ENCODE measurements at regions not wholly inside any gene's neighbourhood (a gene's known extent, or its start where the extent isn't known, plus 50 kb on each side); places are given as distances from the start of the nearest gene placed in this dataset.

- TF ChIP-seq, protein P1, sequence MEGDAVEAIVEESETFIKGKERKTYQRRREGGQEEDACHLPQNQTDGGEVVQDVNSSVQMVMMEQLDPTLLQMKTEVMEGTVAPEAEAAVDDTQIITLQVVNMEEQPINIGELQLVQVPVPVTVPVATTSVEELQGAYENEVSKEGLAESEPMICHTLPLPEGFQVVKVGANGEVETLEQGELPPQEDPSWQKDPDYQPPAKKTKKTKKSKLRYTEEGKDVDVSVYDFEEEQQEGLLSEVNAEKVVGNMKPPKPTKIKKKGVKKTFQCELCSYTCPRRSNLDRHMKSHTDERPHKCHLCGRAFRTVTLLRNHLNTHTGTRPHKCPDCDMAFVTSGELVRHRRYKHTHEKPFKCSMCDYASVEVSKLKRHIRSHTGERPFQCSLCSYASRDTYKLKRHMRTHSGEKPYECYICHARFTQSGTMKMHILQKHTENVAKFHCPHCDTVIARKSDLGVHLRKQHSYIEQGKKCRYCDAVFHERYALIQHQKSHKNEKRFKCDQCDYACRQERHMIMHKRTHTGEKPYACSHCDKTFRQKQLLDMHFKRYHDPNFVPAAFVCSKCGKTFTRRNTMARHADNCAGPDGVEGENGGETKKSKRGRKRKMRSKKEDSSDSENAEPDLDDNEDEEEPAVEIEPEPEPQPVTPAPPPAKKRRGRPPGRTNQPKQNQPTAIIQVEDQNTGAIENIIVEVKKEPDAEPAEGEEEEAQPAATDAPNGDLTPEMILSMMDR (IDR thresholded peaks at IDR 0.05; ENCODE audit: low read depth, low read length): no peak
Measured at GRCh38 chr4:64216741-64217140, 192.5 kb downstream of the TECRL start.

GRCh38 chr4:64205376-64205775, 203.9 kb downstream of the TECRL start:
- TF ChIP-seq, protein P1 (IDR thresholded peaks at IDR 0.05; ENCODE audit: low read depth, low read length): no peak
- no peak overlapping the region for H3K4me3 ChIP-seq (ENCODE audit: low read depth, low read length)

More at GRCh38 chr4:64216741-64217140, 192.5 kb downstream of the TECRL start:
- H3K4me3 ChIP-seq (ENCODE audit: low read depth, low read length): no peak overlapping the region

DNA sequence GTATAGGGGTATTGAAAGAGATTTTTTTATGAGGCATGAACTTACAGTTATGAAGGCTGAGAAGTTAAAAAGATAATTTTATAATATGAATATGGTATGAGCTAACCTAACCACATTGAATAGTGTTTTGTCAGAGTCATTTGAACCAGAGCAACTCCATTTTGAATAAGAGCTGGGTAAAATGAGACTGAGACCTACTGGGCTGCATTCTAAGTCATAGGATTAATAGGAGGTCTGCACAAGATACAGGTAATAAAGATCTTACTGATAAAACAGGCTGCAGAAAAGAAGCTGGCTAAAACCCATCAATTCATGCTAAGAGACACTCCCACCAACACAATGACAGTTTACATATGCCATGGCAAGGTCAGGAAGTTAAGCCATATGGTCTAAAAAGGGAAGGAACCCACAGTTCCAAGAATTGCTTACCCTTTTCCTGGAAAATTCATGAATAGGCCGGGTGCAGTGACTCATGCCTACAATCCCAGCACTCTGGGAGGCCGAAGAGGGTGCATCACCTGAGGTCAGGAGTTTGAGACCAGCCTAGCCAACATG, 209.2 kb downstream of the TECRL start:
- H3K4me3 ChIP-seq (ENCODE audit: low read depth, low read length): no peak overlapping the region
- TF ChIP-seq, protein P1 (IDR thresholded peaks at IDR 0.05; ENCODE audit: low read depth, low read length): no peak

DNA sequence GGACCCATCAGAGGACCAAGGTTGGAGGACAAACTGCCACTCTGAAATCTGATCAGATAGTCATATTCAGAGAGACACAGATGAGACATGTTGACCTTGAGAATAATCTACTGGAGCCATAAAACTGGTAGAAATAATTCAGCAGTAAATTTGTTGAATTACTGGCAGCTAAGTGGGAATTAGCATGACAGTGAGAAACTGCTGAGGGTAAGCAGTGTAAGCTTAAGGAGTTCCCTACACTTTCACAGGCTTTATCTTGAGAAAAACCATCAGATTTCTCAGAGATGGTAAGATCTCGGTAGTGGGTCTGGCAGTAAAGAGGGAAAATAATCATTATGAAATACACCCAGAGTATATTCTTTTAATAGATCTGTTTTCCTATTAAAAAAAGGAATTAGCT, 213.7 kb downstream of the TECRL start:
- no peak overlapping the region for H3K4me3 ChIP-seq (ENCODE audit: low read depth, low read length)
- TF ChIP-seq, protein P1 (IDR thresholded peaks at IDR 0.05; ENCODE audit: low read depth, low read length): no peak

DNA sequence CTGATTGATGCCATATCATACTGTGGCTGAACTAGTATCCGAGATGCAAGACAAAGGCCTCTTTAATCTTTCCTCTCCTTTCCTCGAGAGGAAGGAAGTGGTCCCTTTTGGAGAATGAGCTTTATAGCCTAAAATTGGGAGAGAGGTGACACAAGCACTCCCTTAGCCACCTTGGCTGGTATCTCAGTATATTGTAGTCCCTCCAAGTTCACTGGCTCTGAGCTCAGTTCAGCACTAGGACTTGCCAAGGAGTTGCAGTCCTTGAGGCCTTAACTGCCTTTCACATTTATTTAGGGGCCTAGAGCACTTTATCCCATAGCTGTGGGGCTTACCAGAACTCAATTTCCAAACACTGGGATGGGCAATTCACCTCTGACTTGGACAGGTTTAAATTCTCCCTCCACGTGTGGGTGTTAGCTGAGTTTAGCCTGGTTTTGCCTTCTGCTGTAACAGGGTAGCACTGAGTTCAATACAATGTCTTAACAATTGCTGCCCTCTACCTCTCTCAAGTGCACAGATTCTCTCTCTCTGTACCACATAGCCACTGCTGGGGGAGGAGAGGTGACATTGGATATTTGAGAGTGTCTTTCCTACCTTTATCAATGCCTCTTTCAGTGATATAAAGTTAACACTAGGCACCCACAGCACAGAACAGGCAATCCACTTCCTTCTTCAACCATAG, 216.4 kb downstream of the TECRL start:
- TF ChIP-seq, protein P1 (IDR thresholded peaks at IDR 0.05; ENCODE audit: low read depth, low read length): no peak
- H3K4me3 ChIP-seq (ENCODE audit: low read depth, low read length): no peak overlapping the region

DNA sequence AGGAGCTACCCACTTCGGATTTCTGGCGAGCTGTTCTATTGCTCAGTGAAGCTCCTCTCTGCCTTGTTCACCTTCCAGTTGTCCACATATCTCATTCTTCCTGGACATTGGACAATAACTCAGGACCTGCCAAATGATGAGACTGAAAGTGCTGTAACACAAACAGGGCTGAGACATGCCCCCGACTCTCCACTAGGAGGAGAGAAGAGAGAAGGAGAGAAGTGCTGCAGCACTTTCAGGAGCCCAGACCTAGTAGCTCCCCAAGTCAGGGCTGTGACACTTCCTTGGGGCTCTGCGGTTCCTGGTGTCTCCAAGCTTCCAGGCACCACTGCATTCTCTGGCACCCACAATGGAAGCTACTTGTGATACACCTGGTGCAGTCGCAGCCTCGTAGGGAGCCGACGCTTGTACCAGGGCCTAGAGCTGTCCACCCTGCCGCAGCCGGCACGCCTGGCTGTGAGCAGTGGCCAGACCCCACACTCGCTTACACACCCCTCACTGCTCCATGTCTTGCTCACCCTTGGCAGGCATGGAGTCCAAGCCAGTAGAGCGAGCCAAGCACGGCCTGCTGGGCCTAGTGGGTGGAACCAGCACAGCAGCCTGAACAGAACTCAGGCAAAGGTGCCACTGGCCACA, 234.9 kb downstream of the TECRL start:
- TF ChIP-seq, protein P1 (IDR thresholded peaks at IDR 0.05; ENCODE audit: low read depth, low read length): no peak
- no peak overlapping the region for H3K4me3 ChIP-seq (ENCODE audit: low read depth, low read length)

DNA sequence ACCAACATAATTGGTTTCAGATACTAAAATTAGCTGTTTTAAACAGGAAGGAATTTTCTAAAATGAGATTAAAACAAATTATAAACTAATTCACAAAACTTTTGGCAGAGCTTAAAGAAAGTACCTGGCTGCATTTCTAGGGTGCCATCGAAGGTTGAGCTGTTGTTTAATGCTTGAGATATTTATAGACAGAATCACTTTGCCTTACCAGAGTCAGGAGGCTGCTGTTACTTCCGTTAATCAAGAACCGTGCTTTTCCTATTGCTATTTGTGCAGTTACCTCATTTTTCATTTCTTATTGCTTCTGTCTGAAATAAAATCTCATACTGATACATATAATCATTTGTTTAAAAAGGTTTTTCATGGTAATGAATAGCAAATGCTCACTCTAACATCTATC, 242.9 kb downstream of the TECRL start:
- TF ChIP-seq, protein P1 (IDR thresholded peaks at IDR 0.05; ENCODE audit: low read depth, low read length): no peak

More for the DNA sequence above, 242.9 kb downstream of the TECRL start:
- H3K4me3 ChIP-seq (ENCODE audit: low read depth, low read length): no peak overlapping the region

Measured in WI38 (cell line).